ENCODE measurements at regions not wholly inside any gene's neighbourhood (a gene's known extent, or its start where the extent isn't known, plus 50 kb on each side); places are given as distances from the start of the nearest gene placed in this dataset.

GRCh38 chr2:39540414-39540813 is 103.3 kb upstream of the MAP4K3 start:
- DNase-seq = no peak

GRCh38 chr2:39541011-39541930 is 104.2 kb upstream of the MAP4K3 start:
- DNase-seq = no peak

- DNase-seq = no peak
Observed at GRCh38 chr2:39542523-39542922, 105.4 kb upstream of the MAP4K3 start.

- DNase-seq = no peak
Observed at GRCh38 chr2:39545957-39546356, 108.9 kb upstream of the MAP4K3 start.

- no peak for DNase-seq
Observed at GRCh38 chr2:39546409-39546808, 109.3 kb upstream of the MAP4K3 start.

- DNase-seq = no peak
Observed at GRCh38 chr2:39546937-39547336, 109.9 kb upstream of the MAP4K3 start.

- no peak for DNase-seq
Observed at GRCh38 chr2:39547811-39548719, 111.0 kb upstream of the MAP4K3 start.

GRCh38 chr2:39549000-39549399 is 111.9 kb upstream of the MAP4K3 start:
- DNase-seq = no peak

GRCh38 chr2:39549718-39550464 is 112.8 kb upstream of the MAP4K3 start:
- DNase-seq = no peak

GRCh38 chr2:39550701-39551285 is 113.7 kb upstream of the MAP4K3 start:
- no peak for DNase-seq

- DNase-seq = no peak
Observed at GRCh38 chr2:39558906-39559305, 106.8 kb upstream of the TMEM178A start.

GRCh38 chr2:39563572-39563971 is 102.1 kb upstream of the TMEM178A start:
- DNase-seq = no peak

GRCh38 chr2:39567507-39567906 is 98.2 kb upstream of the TMEM178A start:
- DNase-seq = no peak

- DNase-seq = no peak
Observed at GRCh38 chr2:39568116-39568515, 97.6 kb upstream of the TMEM178A start.

GRCh38 chr2:39568561-39569006 is 97.1 kb upstream of the TMEM178A start:
- no peak for DNase-seq

- no peak for DNase-seq
Observed at GRCh38 chr2:39570130-39570555, 95.6 kb upstream of the TMEM178A start.

- DNase-seq = no peak
Observed at GRCh38 chr2:39570614-39571013, 95.1 kb upstream of the TMEM178A start.

- no peak for DNase-seq
Observed at GRCh38 chr2:39571111-39571731, 94.5 kb upstream of the TMEM178A start.

- no peak for DNase-seq
Observed at GRCh38 chr2:39573276-39573675, 92.4 kb upstream of the TMEM178A start.

GRCh38 chr2:39581866-39582265 is 83.9 kb upstream of the TMEM178A start:
- DNase-seq = no peak

- DNase-seq = no peak
Observed at GRCh38 chr2:39583213-39583612, 82.5 kb upstream of the TMEM178A start.

- no peak for DNase-seq
Observed at GRCh38 chr2:39583781-39584180, 81.9 kb upstream of the TMEM178A start.

Measured in hippocampal formation (tissue), 2 donors.